SK-N-SH (cell line): ENCODE measurements at regions not wholly inside any gene's neighbourhood (a gene's known extent, or its start where the extent isn't known, plus 50 kb on each side); places are given as distances from the start of the nearest gene placed in this dataset.

Experiments
- CTCF ChIA-PET: fragments of 300-600, 350-600 bp; formaldehyde crosslinking; extraction: SDS; loops from one replicate; lab custom pipeline; 2021; lab: Yijun Ruan, JAX
- POLR2A ChIA-PET: fragments of 350-600 bp; sonication (Branson Sonifier 250); formaldehyde crosslinking; extraction: SDS; loops from one replicate; lab custom pipeline; 2020; ENCODE audit warnings: antibody characterized with exemption, inconsistent platforms; lab: Yijun Ruan, JAX
- DNase-seq: peaks from one replicate; pipeline ENCODE4 v3.0.0; 2012
- H2AFZ ChIP-seq: fragments of 200-600 bp; sonication (generic); 2 replicates; pipeline ENCODE4 v1.8.1; 2016; ENCODE audit warnings: antibody characterized with exemption, mild to moderate bottlenecking, low read depth
- H3F3A ChIP-seq: fragments of 200-600 bp; sonication (generic); replicated peaks from 2 replicates; pipeline ENCODE3; 2016; ENCODE audit warnings: antibody characterized with exemption, mild to moderate bottlenecking; ENCODE audit not compliant: insufficient read depth
- H3K27ac ChIP-seq, 2 experiments: fragments of 200-500 bp in 1 of 2; fragments of 200-600 bp in 1 of 2; sonication (Bioruptor generic) in 1 of 2; sonication (generic), shearing (Covaris generic) in 1 of 2; 2 replicates each; pipeline versions ENCODE4 v1.5.1 to v1.6.1; 2014 to 2016; ENCODE audit warnings: low read depth in 2 of 2, inconsistent platforms in 1 of 2, low read length in 1 of 2, mild to moderate bottlenecking in 1 of 2, mixed read lengths in 1 of 2
- H3K27me3 ChIP-seq: fragments of 200-600 bp; sonication (generic), shearing (Covaris generic); 2 replicates; pipeline ENCODE4 v1.6.1; 2016; ENCODE audit warnings: mixed run types; ENCODE audit not compliant: insufficient read depth
- H3K36me3 ChIP-seq, 2 experiments: fragments of 200-500 bp in 1 of 2; fragments of 200-600 bp in 1 of 2; sonication (Bioruptor generic) in 1 of 2; sonication (generic) in 1 of 2; replicated peaks in 1 of 2; 2 replicates each; pipeline versions ENCODE3 to v1.5.1; 2014 to 2016; ENCODE audit warnings: low read length in 1 of 2, mild to moderate bottlenecking in 1 of 2; ENCODE audit not compliant: insufficient read depth in 2 of 2, control insufficient read depth in 1 of 2
- H3K4me1 ChIP-seq, 2 experiments: fragments of 200-500 bp in 1 of 2; fragments of 200-600 bp in 1 of 2; sonication (Bioruptor generic) in 1 of 2; sonication (generic), shearing (Covaris generic) in 1 of 2; 2 replicates each; pipeline versions ENCODE4 v1.5.1 to v1.6.1; 2014 to 2016; ENCODE audit warnings: low read depth in 1 of 2, low read length in 1 of 2, mixed run types in 1 of 2; ENCODE audit not compliant: insufficient read depth in 2 of 2, control insufficient read depth in 1 of 2
- H3K4me2 ChIP-seq: fragments of 200-600 bp; sonication (generic), shearing (Covaris generic); 2 replicates; pipeline ENCODE4 v1.6.1; 2017; ENCODE audit warnings: mixed run types
- H3K4me3 ChIP-seq, 2 experiments: fragments of 200-500 bp in 1 of 2; fragments of 200-600 bp in 1 of 2; sonication (Bioruptor generic) in 1 of 2; sonication (generic), shearing (Covaris generic) in 1 of 2; 2 replicates each; pipeline versions ENCODE4 v1.5.1 to v1.8.1; 2014 to 2016; ENCODE audit warnings: low read depth in 2 of 2, inconsistent platforms in 1 of 2, low read length in 1 of 2, mild to moderate bottlenecking in 1 of 2, mixed read lengths in 1 of 2, moderate library complexity in 1 of 2
- H3K79me2 ChIP-seq: fragments of 200-600 bp; sonication (generic); 2 replicates; pipeline ENCODE4 v1.8.1; 2017; ENCODE audit warnings: mild to moderate bottlenecking; ENCODE audit not compliant: insufficient read depth
- H3K9ac ChIP-seq: fragments of 200-600 bp; sonication (generic); 2 replicates; pipeline ENCODE4 v1.6.1; 2017; ENCODE audit warnings: mixed run types
- H3K9me2 ChIP-seq: fragments of 200-600 bp; sonication (generic); 2 replicates; pipeline ENCODE4 v1.6.1; 2017; ENCODE audit warnings: mixed run types
- H3K9me3 ChIP-seq: fragments of 200-600 bp; sonication (generic); 2 replicates; pipeline ENCODE4 v1.6.1; 2017; ENCODE audit warnings: mixed run types, mild to moderate bottlenecking, moderate library complexity
- H4K20me1 ChIP-seq: fragments of 200-600 bp; sonication (generic); 2 replicates; pipeline ENCODE4 v1.6.1; 2017; ENCODE audit warnings: mild to moderate bottlenecking, mixed run types; ENCODE audit not compliant: insufficient read depth
- CHD2 ChIP-seq: fragments of 150-350 bp; IDR thresholded peaks from 2 replicates; pipeline ENCODE4 v1.6.1; 2018; ENCODE audit warnings: low read length; ENCODE audit not compliant: partially characterized antibody
- EP300 ChIP-seq, 2 experiments: IDR thresholded peaks; 2 replicates each; pipeline versions ENCODE4 v1.4.0 to v1.6.1; 2012; ENCODE audit warnings: borderline replicate concordance in 1 of 2, low read depth in 1 of 2, low read length in 1 of 2
- EZH2phosphoT487 ChIP-seq: fragments of 200-600 bp; sonication (generic); IDR thresholded peaks from 2 replicates; pipeline ENCODE4 v1.6.1; 2017; ENCODE audit warnings: low read depth, mixed run types, mild to moderate bottlenecking, antibody characterized with exemption, moderate library complexity, borderline replicate concordance
- FOSL2 ChIP-seq: IDR thresholded peaks from 2 replicates; pipeline ENCODE4 v1.4.0; 2012; ENCODE audit warnings: low read depth, mild to moderate bottlenecking, moderate library complexity, borderline replicate concordance
- IRF3 ChIP-seq: fragments of 150-350 bp; IDR thresholded peaks from 2 replicates; pipeline ENCODE4 v1.6.1; 2016; ENCODE audit warnings: mild to moderate bottlenecking, low read depth, low read length
- MXI1 ChIP-seq: IDR thresholded peaks from 2 replicates; pipeline ENCODE4 v1.6.1; 2012; ENCODE audit warnings: mild to moderate bottlenecking, low read depth, low read length, improper control_type of control experiment
- POLR2AphosphoS5 ChIP-seq: IDR thresholded peaks from 2 replicates; pipeline ENCODE4 v1.6.1; 2012; ENCODE audit warnings: low read depth, low read length
- RFX5 ChIP-seq: IDR thresholded peaks from 2 replicates; pipeline ENCODE4 v1.6.1; 2012; ENCODE audit warnings: mild to moderate bottlenecking, improper control_type of control experiment, low read length
- TAF1 ChIP-seq: IDR thresholded peaks from 2 replicates; pipeline ENCODE4 v1.6.1; 2012; ENCODE audit warnings: low read depth, mild to moderate bottlenecking, low read length, moderate library complexity, borderline replicate concordance
- TEAD4 ChIP-seq: IDR thresholded peaks from 2 replicates; pipeline ENCODE4 v1.4.0; 2012; ENCODE audit warnings: mild to moderate bottlenecking, borderline replicate concordance; ENCODE audit not compliant: insufficient read depth
- YY1 ChIP-seq: IDR thresholded peaks from 2 replicates; pipeline ENCODE4 v1.4.0; 2012; ENCODE audit warnings: low read depth, mild to moderate bottlenecking
- ZBTB33 ChIP-seq: IDR thresholded peaks from 2 replicates; pipeline ENCODE4 v1.4.0; 2012; ENCODE audit warnings: low read depth, borderline replicate concordance
- whole genome bisulfite sequencing: methylation state at CpG from one replicate; pipeline ENCODE4 v1.1.6; 2017; ENCODE audit warnings: low lambda C conversion rate; 5-methylcytosine and 5-hydroxymethylcytosine counted together

- no peak overlapping the region for H2AFZ ChIP-seq
- H3K79me2 ChIP-seq = no peaks in the 10 kb centered on the region
- 9% methylated on average over 1 of the region's 1 CpG for WGBS
- H3F3A ChIP-seq = no peaks in the 10 kb centered on the region
- ChIA-PET CTCF (no interaction called here), POLR2A (no interaction called here)
- TF ChIP-seq TEAD4 (no peak), IRF3 (no peak), EP300 (IDR thresholded peaks at IDR 0.05; ENCODE audit: borderline replicate concordance in 1 of 2, low read depth in 1 of 2, low read length in 1 of 2) (no peak), TAF1 (no peak), RFX5 (no peak), EZH2phosphoT487 (no peak), MXI1 (no peak)
- no peak for DNase-seq
- no peaks in the 10 kb centered on the region for H3K9me3 ChIP-seq
- H4K20me1 ChIP-seq = no peaks in the 10 kb centered on the region
- H3K9me2 ChIP-seq = no peaks in the 10 kb centered on the region
- H3K4me1 ChIP-seq = no peaks in the 10 kb centered on the region
- H3K36me3 ChIP-seq = no peaks in the 10 kb centered on the region
- H3K27me3 ChIP-seq = no peaks in the 10 kb centered on the region
- no peak overlapping the region for H3K9ac ChIP-seq
- H3K4me3 ChIP-seq = no peak overlapping the region
- H3K27ac ChIP-seq = no peak overlapping the region
- no peak overlapping the region for H3K4me2 ChIP-seq
Measured at GRCh38 chr5:165836046-165836445, 2330.6 kb downstream of the MAT2B start.

- Histone ChIP-seq H2AFZ (no peak overlapping the region), H3K4me3 (no peak overlapping the region), H3K9me3 (no peaks in the 10 kb centered on the region), H3K9ac (no peak overlapping the region), H3K79me2 (no peaks in the 10 kb centered on the region)
- CTCF ChIA-PET = no interaction called here
- WGBS = 33% methylated on average over 2 of the region's 2 CpGs
- TF ChIP-seq YY1 = no peak
- TF ChIP-seq POLR2AphosphoS5 = no peak
- TF ChIP-seq, all 33 proteins: peak for 0
- no peaks in the 10 kb centered on the region for H3K36me3 ChIP-seq
- no peaks in the 10 kb centered on the region for H3K9me2 ChIP-seq
- no peak overlapping the region for H3K4me2 ChIP-seq
- no peak overlapping the region for H3K27ac ChIP-seq
- no peaks in the 10 kb centered on the region for H4K20me1 ChIP-seq
- DNase-seq = no peak
- H3K27me3 ChIP-seq = no peaks in the 10 kb centered on the region
- no peaks in the 10 kb centered on the region for H3F3A ChIP-seq
- H3K4me1 ChIP-seq = no peaks in the 10 kb centered on the region
- POLR2A ChIA-PET = no interaction called here
Measured at GRCh38 chr5:165837286-165837685, 2331.9 kb downstream of the MAT2B start.

- Histone ChIP-seq H3K4me1 (no peaks in the 10 kb centered on the region), H3F3A (no peaks in the 10 kb centered on the region), H3K36me3 (no peaks in the 10 kb centered on the region), H3K9me3 (no peaks in the 10 kb centered on the region; the same call in 1 of the 2 replicates), H3K27me3 (no peaks in the 10 kb centered on the region), H2AFZ (no peak overlapping the region), H3K4me3 (no peak overlapping the region), H3K9ac (no peak overlapping the region), H3K4me2 (no peak overlapping the region), H3K9me2 (no peaks in the 10 kb centered on the region), H3K27ac (no peak overlapping the region), H3K79me2 (no peaks in the 10 kb centered on the region), H4K20me1 (no peaks in the 10 kb centered on the region)
- WGBS = 34% methylated on average over 5 of the region's 5 CpGs
- CTCF ChIA-PET = no interaction called here
- POLR2A ChIA-PET = no interaction called here
- no peak for DNase-seq
- TF ChIP-seq IRF3 = no peak
- TF ChIP-seq ZBTB33 = no peak
- TF ChIP-seq YY1 = no peak
- no peak for TF ChIP-seq CHD2
- TF ChIP-seq MXI1 = no peak
- TF ChIP-seq FOSL2 = no peak
- TF ChIP-seq EP300 (IDR thresholded peaks at IDR 0.05; ENCODE audit: borderline replicate concordance in 1 of 2, low read depth in 1 of 2, low read length in 1 of 2) = no peak
Measured at GRCh38 chr5:165844571-165844970, 2339.2 kb downstream of the MAT2B start.
